ENCODE measurements at regions not wholly inside any gene's neighbourhood (a gene's known extent, or its start where the extent isn't known, plus 50 kb on each side); places are given as distances from the start of the nearest gene placed in this dataset.

DNA sequence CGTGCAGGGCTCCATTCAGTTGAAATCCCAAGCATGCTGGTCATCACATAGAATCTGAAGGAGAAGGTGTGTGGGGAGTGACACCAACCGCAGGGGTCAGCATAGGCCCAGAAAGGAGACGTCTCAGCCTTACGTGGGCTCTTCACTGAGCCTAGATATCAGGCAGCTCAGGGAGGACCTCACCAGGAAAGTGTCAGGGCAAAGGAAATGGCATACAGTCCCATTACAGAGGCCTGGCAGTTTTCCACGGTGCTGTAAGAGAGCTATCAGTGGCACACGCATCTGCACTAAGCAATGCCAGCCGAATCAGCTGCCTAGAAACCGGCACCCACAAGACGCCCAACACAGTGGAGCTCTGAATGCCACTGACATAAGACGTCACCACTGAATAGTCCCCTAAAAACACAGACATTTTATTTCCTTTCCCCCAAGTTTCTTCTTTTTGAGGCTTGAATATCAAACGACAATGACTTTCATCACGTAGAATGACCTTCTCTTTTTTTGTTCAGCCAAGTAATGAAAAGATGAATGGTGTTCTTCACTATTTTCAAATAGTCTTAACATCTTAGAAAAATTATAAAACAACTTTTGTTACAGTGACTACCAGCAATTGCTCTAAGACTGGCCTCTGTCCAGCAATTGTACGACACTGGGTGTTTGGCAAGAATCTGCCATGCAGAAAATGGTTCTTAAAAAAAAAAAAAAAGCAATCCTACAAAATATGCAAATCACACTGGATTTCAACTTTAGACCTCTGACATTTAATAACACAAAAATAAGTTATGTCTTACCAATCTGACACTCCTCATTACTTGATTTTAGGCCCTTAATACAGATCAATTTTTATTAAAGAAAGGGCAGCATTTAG, 88.9 kb upstream of the FOXQ1 start:
- TF ChIP-seq TAF1 (IDR thresholded peaks at IDR 0.05; ENCODE audit: borderline replicate concordance, insufficient read depth, low read length), result no peak
- TF ChIP-seq REST (IDR thresholded peaks at IDR 0.05; ENCODE audit: insufficient read depth in 1 of 2, low read depth in 2 of 2, low read length in 2 of 2), result no peak; a peak in 1 of 4 replicates
- no peak for TF ChIP-seq SIN3A (IDR thresholded peaks at IDR 0.05; ENCODE audit: borderline replicate concordance, insufficient read depth, low read length)
- no peak for TF ChIP-seq FOXP2 (optimal IDR thresholded peaks at IDR 0.05; ENCODE audit: borderline replicate concordance, extremely low read depth, extremely low read length, insufficient read depth)
- TF ChIP-seq POLR2AphosphoS5 (IDR thresholded peaks at IDR 0.05; ENCODE audit: low read depth, low read length), result no peak

DNA sequence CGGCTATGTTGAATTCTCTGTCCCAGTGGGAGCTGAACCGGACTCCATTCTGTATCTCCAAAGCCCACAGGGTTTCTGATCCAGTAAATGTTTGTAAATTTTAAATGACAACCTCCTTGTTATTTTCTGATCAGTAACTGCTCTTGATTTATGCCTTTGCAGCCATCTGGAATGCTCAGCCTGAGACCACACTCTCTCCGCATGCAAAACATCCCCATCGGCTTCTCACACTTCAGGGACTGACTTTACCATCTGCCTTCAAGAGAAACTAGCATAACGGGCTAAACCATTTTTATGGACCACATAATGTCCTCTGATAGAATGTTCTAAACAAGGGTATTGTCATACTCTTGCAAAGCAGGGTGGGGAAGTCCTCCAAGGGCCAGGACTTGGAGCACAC, 94.5 kb upstream of the FOXQ1 start:
- TF ChIP-seq POLR2AphosphoS5 (IDR thresholded peaks at IDR 0.05; ENCODE audit: low read depth, low read length) (no peak), TAF1 (IDR thresholded peaks at IDR 0.05; ENCODE audit: borderline replicate concordance, insufficient read depth, low read length) (no peak), FOXP2 (optimal IDR thresholded peaks at IDR 0.05; ENCODE audit: borderline replicate concordance, extremely low read depth, extremely low read length, insufficient read depth) (no peak), SIN3A (IDR thresholded peaks at IDR 0.05; ENCODE audit: borderline replicate concordance, insufficient read depth, low read length) (no peak), REST (IDR thresholded peaks at IDR 0.05; ENCODE audit: insufficient read depth in 1 of 2, low read depth in 2 of 2, low read length in 2 of 2) (no peak)

DNA sequence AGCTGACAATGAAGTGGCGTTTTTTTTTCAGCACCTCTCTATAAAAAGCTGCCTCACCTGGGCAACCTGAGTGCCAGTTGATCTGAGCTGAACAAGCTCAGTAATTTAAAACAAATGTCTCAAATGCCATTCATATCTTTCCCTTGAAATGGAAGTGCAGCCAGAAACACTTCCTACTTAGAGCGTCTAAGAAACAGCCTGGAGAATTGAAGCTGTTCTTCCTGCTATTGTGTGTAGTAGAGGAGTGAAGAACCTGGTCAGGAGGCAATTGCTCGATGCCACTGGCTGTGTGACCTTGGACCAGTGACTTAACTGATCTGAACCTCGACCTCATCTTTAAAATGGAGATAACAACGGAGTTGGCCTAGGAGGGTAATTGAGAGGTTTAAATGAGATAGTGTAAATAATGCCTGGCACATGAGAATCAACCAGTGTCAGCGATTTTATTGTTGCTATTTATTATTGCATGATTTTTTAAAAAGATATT, 95.4 kb upstream of the FOXQ1 start:
- TF ChIP-seq FOXP2 (optimal IDR thresholded peaks at IDR 0.05; ENCODE audit: borderline replicate concordance, extremely low read depth, extremely low read length, insufficient read depth) (no peak), REST (IDR thresholded peaks at IDR 0.05; ENCODE audit: insufficient read depth in 1 of 2, low read depth in 2 of 2, low read length in 2 of 2) (no peak), SIN3A (IDR thresholded peaks at IDR 0.05; ENCODE audit: borderline replicate concordance, insufficient read depth, low read length) (no peak), TAF1 (IDR thresholded peaks at IDR 0.05; ENCODE audit: borderline replicate concordance, insufficient read depth, low read length) (no peak), POLR2AphosphoS5 (IDR thresholded peaks at IDR 0.05; ENCODE audit: low read depth, low read length) (no peak)

DNA sequence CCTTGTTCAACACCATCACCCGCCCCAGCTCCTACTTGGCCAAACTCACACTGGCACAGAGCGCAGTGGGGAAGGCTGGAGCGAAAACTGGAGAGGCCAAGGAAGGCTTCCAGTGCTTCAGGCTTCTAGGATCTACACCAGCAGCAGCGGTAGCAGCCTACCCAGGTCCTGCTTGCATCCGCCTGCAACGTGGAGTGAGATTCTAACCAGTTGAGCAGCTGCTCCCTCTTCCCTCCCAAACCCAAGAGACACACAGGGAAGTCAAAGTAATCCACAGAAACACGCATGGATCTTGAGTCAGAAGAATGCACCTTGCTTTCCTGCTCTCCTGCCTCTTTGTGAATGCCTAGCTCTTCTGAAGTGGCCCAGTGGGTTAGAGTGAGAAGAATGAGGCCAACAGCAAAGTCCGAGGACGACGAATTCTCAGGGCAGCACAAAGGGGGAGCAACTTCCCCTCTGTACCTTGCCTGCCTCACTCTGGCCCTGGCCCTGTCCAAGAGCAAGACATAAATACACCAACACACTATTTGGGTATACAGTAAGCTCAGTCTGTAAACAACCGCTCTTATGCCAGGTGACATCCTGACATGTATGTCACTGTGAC, 95.9 kb upstream of the FOXQ1 start:
- TF ChIP-seq REST (IDR thresholded peaks at IDR 0.05; ENCODE audit: insufficient read depth in 1 of 2, low read depth in 2 of 2, low read length in 2 of 2) (no peak), TAF1 (IDR thresholded peaks at IDR 0.05; ENCODE audit: borderline replicate concordance, insufficient read depth, low read length) (no peak), FOXP2 (optimal IDR thresholded peaks at IDR 0.05; ENCODE audit: borderline replicate concordance, extremely low read depth, extremely low read length, insufficient read depth) (no peak), POLR2AphosphoS5 (IDR thresholded peaks at IDR 0.05; ENCODE audit: low read depth, low read length) (no peak), SIN3A (IDR thresholded peaks at IDR 0.05; ENCODE audit: borderline replicate concordance, insufficient read depth, low read length) (no peak)
